SU-DHL-6 (cell line): ENCODE measurements at regions not wholly inside any gene's neighbourhood (a gene's known extent, or its start where the extent isn't known, plus 50 kb on each side); places are given as distances from the start of the nearest gene placed in this dataset.

Source experiments
- H2AFZ ChIP-seq: fragments of 200-600 bp; sonication (generic); 2 replicates; pipeline ENCODE4 v1.6.1; 2014; ENCODE audit warnings: low read depth, mild to moderate bottlenecking, moderate library complexity, mixed read lengths, antibody characterized with exemption, low read length; ENCODE audit not compliant: severe bottlenecking
- H3F3A ChIP-seq: fragments of 200-600 bp; shearing (Covaris generic); 2 replicates; pipeline ENCODE4 v1.6.0; 2016; ENCODE audit warnings: antibody characterized with exemption, mild to moderate bottlenecking; ENCODE audit not compliant: insufficient read depth
- H3K27ac ChIP-seq: fragments of 200-600 bp; sonication (generic); 2 replicates; pipeline ENCODE4 v1.5.1; 2016; ENCODE audit warnings: low read depth, mild to moderate bottlenecking, low read length, moderate library complexity, mixed read lengths
- H3K27me3 ChIP-seq: fragments of 200-600 bp; sonication (generic), shearing (Covaris generic); 2 replicates; pipeline ENCODE4 v1.6.0; 2014; ENCODE audit warnings: mild to moderate bottlenecking, low read length
- H3K36me3 ChIP-seq: fragments of 200-600 bp; sonication (generic); 2 replicates; pipeline ENCODE4 v1.6.1; 2014; ENCODE audit warnings: mild to moderate bottlenecking, low read length, mixed read lengths
- H3K4me2 ChIP-seq: fragments of 300-600, 200-600 bp; shearing (Covaris generic), sonication (generic); 2 replicates; pipeline ENCODE4 v1.6.0; 2014; ENCODE audit warnings: low read length, low read depth, mild to moderate bottlenecking; ENCODE audit not compliant: poor library complexity, severe bottlenecking
- H3K4me3 ChIP-seq: fragments of 200-600 bp; sonication (generic); 2 replicates; pipeline ENCODE4 v1.5.1; 2014; ENCODE audit warnings: antibody characterized with exemption, low read length, mild to moderate bottlenecking, mixed read lengths; ENCODE audit not compliant: insufficient read depth, poor library complexity, severe bottlenecking
- H3K79me2 ChIP-seq: fragments of 200-600 bp; sonication (generic); 2 replicates; pipeline ENCODE4 v1.6.1; 2014; ENCODE audit warnings: mild to moderate bottlenecking, low read length, moderate library complexity; ENCODE audit not compliant: insufficient read depth
- H3K9ac ChIP-seq: fragments of 200-600 bp; sonication (generic); 2 replicates; pipeline ENCODE4 v1.7.0; 2014; ENCODE audit warnings: mild to moderate bottlenecking, low read length
- H3K9me2 ChIP-seq: fragments of 200-600 bp; sonication (generic); replicated peaks from 2 replicates; pipeline ENCODE4 v1.6.1; 2014; ENCODE audit warnings: low read length; ENCODE audit not compliant: insufficient read depth
- H3K9me3 ChIP-seq: fragments of 200-600 bp; sonication (generic); 2 replicates; pipeline ENCODE4 v1.6.1; 2014; ENCODE audit warnings: low read length, mixed read lengths; ENCODE audit not compliant: insufficient read depth
- H4K20me1 ChIP-seq: fragments of 200-600 bp; sonication (generic); 2 replicates; pipeline ENCODE4 v1.6.1; 2014; ENCODE audit warnings: low read depth, mild to moderate bottlenecking, antibody characterized with exemption, low read length, moderate library complexity, mixed read lengths
- EZH2phosphoT487 ChIP-seq: fragments of 200-600 bp; sonication (generic), shearing (Covaris generic); conservative IDR thresholded peaks from 2 replicates; pipeline ENCODE4 v1.6.1; 2018; ENCODE audit warnings: mild to moderate bottlenecking, antibody characterized with exemption, low read length, moderate library complexity, mixed read lengths
- TF ChIP-seq, protein P1 (sequence below): fragments of 200-600 bp; sonication (generic); IDR thresholded peaks from one replicate; pipeline ENCODE4 v1.5.1; 2017; ENCODE audit warnings: antibody characterized with exemption, mild to moderate bottlenecking, low read length, moderate library complexity; ENCODE audit not compliant: insufficient read depth, poor library complexity, severe bottlenecking

- H2AFZ ChIP-seq: no peak overlapping the region
- H3K9me3 ChIP-seq: no peaks in the 10 kb centered on the region
- no peaks in the 10 kb centered on the region for H3K9me2 ChIP-seq
- no peak overlapping the region for H3K27ac ChIP-seq
- H3K36me3 ChIP-seq: no peaks in the 10 kb centered on the region
- no peak overlapping the region for H3K9ac ChIP-seq
- H3F3A ChIP-seq: no peaks in the 10 kb centered on the region
- no peak overlapping the region for H3K4me2 ChIP-seq
- no peaks in the 10 kb centered on the region for H4K20me1 ChIP-seq
- no peaks in the 10 kb centered on the region for H3K27me3 ChIP-seq
- no peak for TF ChIP-seq EZH2phosphoT487
- TF ChIP-seq, protein P1, sequence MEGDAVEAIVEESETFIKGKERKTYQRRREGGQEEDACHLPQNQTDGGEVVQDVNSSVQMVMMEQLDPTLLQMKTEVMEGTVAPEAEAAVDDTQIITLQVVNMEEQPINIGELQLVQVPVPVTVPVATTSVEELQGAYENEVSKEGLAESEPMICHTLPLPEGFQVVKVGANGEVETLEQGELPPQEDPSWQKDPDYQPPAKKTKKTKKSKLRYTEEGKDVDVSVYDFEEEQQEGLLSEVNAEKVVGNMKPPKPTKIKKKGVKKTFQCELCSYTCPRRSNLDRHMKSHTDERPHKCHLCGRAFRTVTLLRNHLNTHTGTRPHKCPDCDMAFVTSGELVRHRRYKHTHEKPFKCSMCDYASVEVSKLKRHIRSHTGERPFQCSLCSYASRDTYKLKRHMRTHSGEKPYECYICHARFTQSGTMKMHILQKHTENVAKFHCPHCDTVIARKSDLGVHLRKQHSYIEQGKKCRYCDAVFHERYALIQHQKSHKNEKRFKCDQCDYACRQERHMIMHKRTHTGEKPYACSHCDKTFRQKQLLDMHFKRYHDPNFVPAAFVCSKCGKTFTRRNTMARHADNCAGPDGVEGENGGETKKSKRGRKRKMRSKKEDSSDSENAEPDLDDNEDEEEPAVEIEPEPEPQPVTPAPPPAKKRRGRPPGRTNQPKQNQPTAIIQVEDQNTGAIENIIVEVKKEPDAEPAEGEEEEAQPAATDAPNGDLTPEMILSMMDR: no peak
- no peaks in the 10 kb centered on the region for H3K79me2 ChIP-seq
- H3K4me3 ChIP-seq: no peak overlapping the region
Measured at GRCh38 chr3:21142949-21143348, 608.1 kb downstream of the ZNF385D start.

DNA sequence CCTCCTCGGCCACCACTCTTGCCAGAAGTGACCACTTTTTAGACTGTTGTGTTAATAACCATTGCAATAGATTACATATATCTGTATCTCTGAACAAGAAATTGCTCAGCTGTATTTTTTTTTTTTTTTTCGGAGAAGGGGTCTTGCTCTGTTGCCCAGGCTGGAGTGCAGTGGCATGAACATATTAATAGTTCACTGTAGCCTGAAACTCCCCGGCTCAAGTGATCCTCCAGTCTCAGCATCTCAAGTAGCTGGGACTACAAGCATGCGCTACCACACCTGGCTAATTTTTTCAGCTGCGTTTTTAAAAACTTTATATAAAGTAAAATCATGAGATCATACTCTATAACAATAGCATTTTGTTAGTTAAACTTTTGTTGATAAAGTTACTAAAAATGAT, 609.0 kb downstream of the ZNF385D start:
- Histone ChIP-seq H3K4me2 (no peak overlapping the region), H3K27me3 (no peaks in the 10 kb centered on the region), H3K9me3 (no peaks in the 10 kb centered on the region), H2AFZ (no peak overlapping the region), H4K20me1 (no peaks in the 10 kb centered on the region), H3K36me3 (no peaks in the 10 kb centered on the region), H3K27ac (no peak overlapping the region), H3K79me2 (no peaks in the 10 kb centered on the region), H3K4me3 (no peak overlapping the region), H3F3A (no peaks in the 10 kb centered on the region), H3K9me2 (no peaks in the 10 kb centered on the region), H3K9ac (no peak overlapping the region)
- TF ChIP-seq, protein P1: no peak
- no peak for TF ChIP-seq EZH2phosphoT487

DNA sequence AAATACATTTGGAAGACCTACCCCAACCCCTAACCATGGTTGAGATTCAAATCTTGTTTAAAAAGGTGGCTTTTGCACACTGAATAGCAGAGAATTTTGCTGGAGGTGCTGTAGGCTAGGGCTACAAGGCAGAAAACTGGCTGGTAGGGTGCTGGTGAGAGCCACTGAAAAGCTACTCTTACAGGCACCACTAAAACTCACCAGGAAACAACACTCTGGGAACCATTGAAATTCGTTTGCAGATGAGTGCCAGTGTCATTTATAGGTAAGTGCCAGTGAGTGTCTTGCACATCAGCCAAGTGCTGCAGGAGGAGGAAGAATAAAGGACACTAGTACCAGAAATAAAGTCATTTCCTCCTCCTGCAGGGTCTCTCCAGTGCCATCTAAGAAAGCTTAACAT, 610.2 kb downstream of the ZNF385D start:
- Histone ChIP-seq H4K20me1 (no peaks in the 10 kb centered on the region), H3K9me3 (no peaks in the 10 kb centered on the region), H3K4me3 (no peak overlapping the region), H3K27ac (no peak overlapping the region), H3F3A (no peaks in the 10 kb centered on the region), H3K9me2 (no peaks in the 10 kb centered on the region), H2AFZ (no peak overlapping the region), H3K36me3 (no peaks in the 10 kb centered on the region), H3K4me2 (no peak overlapping the region), H3K79me2 (no peaks in the 10 kb centered on the region), H3K27me3 (no peaks in the 10 kb centered on the region), H3K9ac (no peak overlapping the region)
- TF ChIP-seq, protein P1: no peak
- no peak for TF ChIP-seq EZH2phosphoT487

- Histone ChIP-seq H3K36me3 (no peaks in the 10 kb centered on the region), H3K27me3 (no peaks in the 10 kb centered on the region), H3F3A (no peaks in the 10 kb centered on the region), H3K4me2 (no peak overlapping the region), H4K20me1 (no peaks in the 10 kb centered on the region), H3K4me3 (no peak overlapping the region), H3K27ac (no peak overlapping the region), H3K79me2 (no peaks in the 10 kb centered on the region), H3K9me3 (no peaks in the 10 kb centered on the region), H2AFZ (no peak overlapping the region), H3K9me2 (no peaks in the 10 kb centered on the region), H3K9ac (no peak overlapping the region)
- TF ChIP-seq, protein P1: no peak
- no peak for TF ChIP-seq EZH2phosphoT487
Measured at GRCh38 chr3:21138085-21138484, 612.9 kb downstream of the ZNF385D start.
